ENCODE measurements at regions not wholly inside any gene's neighbourhood (a gene's known extent, or its start where the extent isn't known, plus 50 kb on each side); places are given as distances from the start of the nearest gene placed in this dataset.
A peak's percentile ranks its signal among the peaks of the same experiment; 100 is the strongest.

GRCh38 chr13:82010780-82011179 lies 1669.9 kb upstream of the SPRY2 start:
- H3K4me1 ChIP-seq (ENCODE audit: control insufficient read depth, insufficient read depth, low read length): peaks cover 15% of the 10 kb centered on the region
- no peaks in the 10 kb centered on the region for H3K36me3 ChIP-seq (ENCODE audit: control insufficient read depth, insufficient read depth, low read length)
- H3K9me3 ChIP-seq (ENCODE audit: control insufficient read depth, insufficient read depth, low read length): no peaks in the 10 kb centered on the region
- H3K9ac ChIP-seq (ENCODE audit: low read depth, low read length): no peak overlapping the region
- no peak overlapping the region for H3K4me3 ChIP-seq (ENCODE audit: low read depth, low read length)
- no peaks in the 10 kb centered on the region for H3K27me3 ChIP-seq (ENCODE audit: control insufficient read depth, insufficient read depth, low read length)

- no peaks in the 10 kb centered on the region for H3K27me3 ChIP-seq (ENCODE audit: control insufficient read depth, insufficient read depth, low read length)
- no peak overlapping the region for H3K4me3 ChIP-seq (ENCODE audit: low read depth, low read length)
- no peaks in the 10 kb centered on the region for H3K36me3 ChIP-seq (ENCODE audit: control insufficient read depth, insufficient read depth, low read length)
- H3K4me1 ChIP-seq (ENCODE audit: control insufficient read depth, insufficient read depth, low read length): no peaks in the 10 kb centered on the region
- H3K9ac ChIP-seq (ENCODE audit: low read depth, low read length): no peak overlapping the region
- no peaks in the 10 kb centered on the region for H3K9me3 ChIP-seq (ENCODE audit: control insufficient read depth, insufficient read depth, low read length)
Measured at GRCh38 chr13:82002710-82003109, 1661.8 kb upstream of the SPRY2 start.

- Histone ChIP-seq H3K9me3 (ENCODE audit: control insufficient read depth, insufficient read depth, low read length) (no peaks in the 10 kb centered on the region), H3K9ac (ENCODE audit: low read depth, low read length) (no peak overlapping the region), H3K36me3 (ENCODE audit: control insufficient read depth, insufficient read depth, low read length) (no peaks in the 10 kb centered on the region), H3K4me1 (ENCODE audit: control insufficient read depth, insufficient read depth, low read length) (peaks cover 9% of the 10 kb centered on the region), H3K27me3 (ENCODE audit: control insufficient read depth, insufficient read depth, low read length) (no peaks in the 10 kb centered on the region), H3K4me3 (ENCODE audit: low read depth, low read length) (no peak overlapping the region)
Measured at GRCh38 chr13:81995316-81995715, 1654.4 kb upstream of the SPRY2 start.

- H3K9ac ChIP-seq (ENCODE audit: low read depth, low read length): no peak overlapping the region
- peaks cover 6% of the 10 kb centered on the region for H3K27me3 ChIP-seq (ENCODE audit: control insufficient read depth, insufficient read depth, low read length)
- no peak overlapping the region for H3K4me3 ChIP-seq (ENCODE audit: low read depth, low read length)
- no peaks in the 10 kb centered on the region for H3K36me3 ChIP-seq (ENCODE audit: control insufficient read depth, insufficient read depth, low read length)
- peaks cover 32% of the 10 kb centered on the region for H3K4me1 ChIP-seq (ENCODE audit: control insufficient read depth, insufficient read depth, low read length)
- no peaks in the 10 kb centered on the region for H3K9me3 ChIP-seq (ENCODE audit: control insufficient read depth, insufficient read depth, low read length)
Measured at GRCh38 chr13:81990652-81991051, 1649.7 kb upstream of the SPRY2 start.

GRCh38 chr13:81988567-81988966 lies 1647.6 kb upstream of the SPRY2 start:
- H3K4me3 ChIP-seq (ENCODE audit: low read depth, low read length): no peak overlapping the region
- no peaks in the 10 kb centered on the region for H3K9me3 ChIP-seq (ENCODE audit: control insufficient read depth, insufficient read depth, low read length)
- H3K4me1 ChIP-seq (ENCODE audit: control insufficient read depth, insufficient read depth, low read length): peaks cover 29% of the 10 kb centered on the region
- no peak overlapping the region for H3K9ac ChIP-seq (ENCODE audit: low read depth, low read length)
- H3K27me3 ChIP-seq (ENCODE audit: control insufficient read depth, insufficient read depth, low read length): peaks cover 6% of the 10 kb centered on the region
- H3K36me3 ChIP-seq (ENCODE audit: control insufficient read depth, insufficient read depth, low read length): no peaks in the 10 kb centered on the region

GRCh38 chr13:81987677-81988357 lies 1646.9 kb upstream of the SPRY2 start:
- no peak overlapping the region for H3K9ac ChIP-seq (ENCODE audit: low read depth, low read length)
- H3K36me3 ChIP-seq (ENCODE audit: control insufficient read depth, insufficient read depth, low read length): no peaks in the 10 kb centered on the region
- peaks cover 6% of the 10 kb centered on the region for H3K27me3 ChIP-seq (ENCODE audit: control insufficient read depth, insufficient read depth, low read length)
- peaks cover 29% of the 10 kb centered on the region for H3K4me1 ChIP-seq (ENCODE audit: control insufficient read depth, insufficient read depth, low read length)
- peak overlapping the region; percentile 24 for H3K4me3 ChIP-seq (ENCODE audit: low read depth, low read length)
- H3K9me3 ChIP-seq (ENCODE audit: control insufficient read depth, insufficient read depth, low read length): no peaks in the 10 kb centered on the region

GRCh38 chr13:81987159-81987558 lies 1646.2 kb upstream of the SPRY2 start:
- Histone ChIP-seq H3K9me3 (ENCODE audit: control insufficient read depth, insufficient read depth, low read length) (no peaks in the 10 kb centered on the region), H3K36me3 (ENCODE audit: control insufficient read depth, insufficient read depth, low read length) (no peaks in the 10 kb centered on the region), H3K4me3 (ENCODE audit: low read depth, low read length) (peak overlapping the region; percentile 24), H3K27me3 (ENCODE audit: control insufficient read depth, insufficient read depth, low read length) (peaks cover 6% of the 10 kb centered on the region), H3K4me1 (ENCODE audit: control insufficient read depth, insufficient read depth, low read length) (peaks cover 29% of the 10 kb centered on the region), H3K9ac (ENCODE audit: low read depth, low read length) (no peak overlapping the region)

- Histone ChIP-seq H3K27me3 (ENCODE audit: control insufficient read depth, insufficient read depth, low read length) (peaks cover 6% of the 10 kb centered on the region), H3K4me3 (ENCODE audit: low read depth, low read length) (no peak overlapping the region), H3K4me1 (ENCODE audit: control insufficient read depth, insufficient read depth, low read length) (peaks cover 29% of the 10 kb centered on the region), H3K9me3 (ENCODE audit: control insufficient read depth, insufficient read depth, low read length) (no peaks in the 10 kb centered on the region), H3K9ac (ENCODE audit: low read depth, low read length) (no peak overlapping the region), H3K36me3 (ENCODE audit: control insufficient read depth, insufficient read depth, low read length) (no peaks in the 10 kb centered on the region)
Measured at GRCh38 chr13:81986308-81986707, 1645.4 kb upstream of the SPRY2 start.

- no peak overlapping the region for H3K9ac ChIP-seq (ENCODE audit: low read depth, low read length)
- no peaks in the 10 kb centered on the region for H3K4me1 ChIP-seq (ENCODE audit: control insufficient read depth, insufficient read depth, low read length)
- H3K9me3 ChIP-seq (ENCODE audit: control insufficient read depth, insufficient read depth, low read length): no peaks in the 10 kb centered on the region
- H3K4me3 ChIP-seq (ENCODE audit: low read depth, low read length): no peak overlapping the region
- H3K36me3 ChIP-seq (ENCODE audit: control insufficient read depth, insufficient read depth, low read length): no peaks in the 10 kb centered on the region
- no peaks in the 10 kb centered on the region for H3K27me3 ChIP-seq (ENCODE audit: control insufficient read depth, insufficient read depth, low read length)
Measured at GRCh38 chr13:81957121-81957520, 1616.2 kb upstream of the SPRY2 start.

GRCh38 chr13:81929988-81930387 lies 1589.1 kb upstream of the SPRY2 start:
- Histone ChIP-seq H3K9ac (ENCODE audit: low read depth, low read length) (peak overlapping the region; percentile 13), H3K4me1 (ENCODE audit: control insufficient read depth, insufficient read depth, low read length) (peaks cover 5% of the 10 kb centered on the region), H3K27me3 (ENCODE audit: control insufficient read depth, insufficient read depth, low read length) (no peaks in the 10 kb centered on the region), H3K4me3 (ENCODE audit: low read depth, low read length) (no peak overlapping the region), H3K36me3 (ENCODE audit: control insufficient read depth, insufficient read depth, low read length) (no peaks in the 10 kb centered on the region), H3K9me3 (ENCODE audit: control insufficient read depth, insufficient read depth, low read length) (no peaks in the 10 kb centered on the region)

GRCh38 chr13:81927347-81927746 lies 1586.4 kb upstream of the SPRY2 start:
- Histone ChIP-seq H3K27me3 (ENCODE audit: control insufficient read depth, insufficient read depth, low read length) (no peaks in the 10 kb centered on the region), H3K4me3 (ENCODE audit: low read depth, low read length) (no peak overlapping the region), H3K9ac (ENCODE audit: low read depth, low read length) (no peak overlapping the region), H3K4me1 (ENCODE audit: control insufficient read depth, insufficient read depth, low read length) (peaks cover 5% of the 10 kb centered on the region), H3K9me3 (ENCODE audit: control insufficient read depth, insufficient read depth, low read length) (no peaks in the 10 kb centered on the region), H3K36me3 (ENCODE audit: control insufficient read depth, insufficient read depth, low read length) (no peaks in the 10 kb centered on the region)

GRCh38 chr13:81917810-81918209 lies 1576.9 kb upstream of the SPRY2 start:
- Histone ChIP-seq H3K4me3 (ENCODE audit: low read depth, low read length) (no peak overlapping the region), H3K27me3 (ENCODE audit: control insufficient read depth, insufficient read depth, low read length) (no peaks in the 10 kb centered on the region), H3K36me3 (ENCODE audit: control insufficient read depth, insufficient read depth, low read length) (no peaks in the 10 kb centered on the region), H3K4me1 (ENCODE audit: control insufficient read depth, insufficient read depth, low read length) (no peaks in the 10 kb centered on the region), H3K9me3 (ENCODE audit: control insufficient read depth, insufficient read depth, low read length) (no peaks in the 10 kb centered on the region), H3K9ac (ENCODE audit: low read depth, low read length) (no peak overlapping the region)
